ENCODE measurements at regions not wholly inside any gene's neighbourhood (a gene's known extent, or its start where the extent isn't known, plus 50 kb on each side); places are given as distances from the start of the nearest gene placed in this dataset.

DNA sequence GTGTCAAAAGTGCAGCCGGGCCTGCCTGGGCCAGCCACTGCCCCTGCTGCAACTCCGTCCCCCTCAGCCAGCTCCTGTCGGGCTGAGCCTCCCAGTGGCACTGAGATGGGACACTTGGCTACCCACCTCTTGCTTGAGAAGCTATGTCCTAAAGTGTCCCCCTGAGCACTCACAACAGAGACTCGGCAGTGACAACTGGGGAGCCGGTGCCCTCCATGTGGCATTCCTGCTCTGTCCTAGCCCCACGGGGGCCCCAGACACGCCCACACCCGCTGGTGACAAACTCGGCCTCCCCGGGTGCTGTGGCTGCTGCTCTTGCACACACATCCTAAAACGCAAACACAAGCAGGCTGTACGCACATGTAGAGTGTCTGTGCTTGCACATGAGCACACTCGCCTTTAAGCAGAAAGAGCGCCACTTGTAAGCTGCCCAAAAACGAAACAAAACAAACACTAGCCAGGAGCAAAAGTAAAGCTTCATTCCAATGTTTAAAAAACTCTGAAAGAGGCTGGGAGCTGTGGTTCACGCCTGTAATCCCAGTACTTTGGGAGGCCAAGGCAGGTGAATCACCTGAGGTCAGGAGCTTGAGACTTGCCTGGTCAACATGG is 253.9 kb downstream of the RBFOX3 start:
- TF ChIP-seq, protein P1, sequence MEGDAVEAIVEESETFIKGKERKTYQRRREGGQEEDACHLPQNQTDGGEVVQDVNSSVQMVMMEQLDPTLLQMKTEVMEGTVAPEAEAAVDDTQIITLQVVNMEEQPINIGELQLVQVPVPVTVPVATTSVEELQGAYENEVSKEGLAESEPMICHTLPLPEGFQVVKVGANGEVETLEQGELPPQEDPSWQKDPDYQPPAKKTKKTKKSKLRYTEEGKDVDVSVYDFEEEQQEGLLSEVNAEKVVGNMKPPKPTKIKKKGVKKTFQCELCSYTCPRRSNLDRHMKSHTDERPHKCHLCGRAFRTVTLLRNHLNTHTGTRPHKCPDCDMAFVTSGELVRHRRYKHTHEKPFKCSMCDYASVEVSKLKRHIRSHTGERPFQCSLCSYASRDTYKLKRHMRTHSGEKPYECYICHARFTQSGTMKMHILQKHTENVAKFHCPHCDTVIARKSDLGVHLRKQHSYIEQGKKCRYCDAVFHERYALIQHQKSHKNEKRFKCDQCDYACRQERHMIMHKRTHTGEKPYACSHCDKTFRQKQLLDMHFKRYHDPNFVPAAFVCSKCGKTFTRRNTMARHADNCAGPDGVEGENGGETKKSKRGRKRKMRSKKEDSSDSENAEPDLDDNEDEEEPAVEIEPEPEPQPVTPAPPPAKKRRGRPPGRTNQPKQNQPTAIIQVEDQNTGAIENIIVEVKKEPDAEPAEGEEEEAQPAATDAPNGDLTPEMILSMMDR (conservative IDR thresholded peaks at IDR 0.05): no peak
- no peak for TF ChIP-seq EZH2 (IDR thresholded peaks at IDR 0.05; ENCODE audit: low read depth)
